ENCODE measurements at regions not wholly inside any gene's neighbourhood (a gene's known extent, or its start where the extent isn't known, plus 50 kb on each side); places are given as distances from the start of the nearest gene placed in this dataset.

DNA sequence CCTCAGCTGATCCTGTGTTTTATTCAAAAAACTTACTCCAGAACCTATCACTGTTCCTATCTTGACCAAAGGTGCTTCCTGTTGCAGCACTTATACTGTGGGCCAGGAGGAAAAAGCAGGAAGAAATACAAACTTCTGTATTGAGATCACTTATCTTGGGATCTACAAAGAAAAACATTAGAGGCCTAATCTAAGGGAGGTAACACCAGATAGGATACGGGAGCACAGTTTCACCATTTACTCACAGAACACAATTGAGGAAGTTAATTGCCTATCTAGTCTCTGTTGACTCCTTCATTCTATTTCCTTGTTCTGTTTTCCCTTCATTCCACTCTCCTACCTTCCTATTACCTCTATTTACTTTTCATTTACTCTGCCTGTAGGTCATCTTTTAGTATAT, 287.2 kb upstream of the LINC00305 start:
- Histone ChIP-seq H3K27ac (ENCODE audit: insufficient read depth, low read length, poor library complexity, severe bottlenecking) (no peak overlapping the region), H3K36me3 (ENCODE audit: control insufficient read depth, insufficient read depth, low read length) (no peaks in the 10 kb centered on the region), H3K4me1 (ENCODE audit: control insufficient read depth, insufficient read depth, low read length, poor library complexity, severe bottlenecking) (no peaks in the 10 kb centered on the region), H3K27me3 (ENCODE audit: control insufficient read depth, insufficient read depth, low read length) (no peaks in the 10 kb centered on the region), H3K4me3 (ENCODE audit: low read depth, low read length) (no peak overlapping the region), H3K9me3 (ENCODE audit: control insufficient read depth in 2 of 2, low read length in 2 of 2) (peaks cover 4 to 10% of the 10 kb centered on the region in 2 experiments)
- DNase-seq: no peak
- Mint-ChIP-seq H3K4me3 (no peak overlapping the region), H3K9me3 (peaks cover 2 to 16% (median 12%) of the 10 kb centered on the region in 7 donors), H3K4me1 (no peaks in the 10 kb centered on the region), H3K27me3 (no peaks in the 10 kb centered on the region), H3K36me3 (no peaks in the 10 kb centered on the region), H3K27ac (no peak overlapping the region)
- ATAC-seq (ENCODE audit: low read depth in 2 of 2): no peak

DNA sequence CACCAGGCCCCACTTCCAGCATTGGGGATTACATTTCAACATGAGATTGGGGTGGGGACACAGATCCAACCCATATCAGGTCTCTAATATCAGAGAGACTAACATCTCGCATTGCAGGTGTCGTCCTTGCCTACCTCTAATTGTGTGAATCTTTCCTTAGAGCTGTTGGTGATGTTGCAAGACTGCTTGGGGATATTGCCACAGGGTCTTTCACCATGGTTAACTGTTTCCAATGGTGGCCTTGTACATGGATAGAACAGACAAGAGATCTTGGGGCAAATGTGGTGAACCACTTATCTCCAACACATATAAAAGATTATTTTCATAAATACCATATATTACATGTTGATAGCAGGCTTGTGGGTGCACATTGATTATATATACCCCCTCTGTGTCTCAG, 270.3 kb upstream of the LINC00305 start:
- Mint-ChIP-seq H3K4me3 (no peak overlapping the region), H3K36me3 (no peaks in the 10 kb centered on the region), H3K27me3 (no peaks in the 10 kb centered on the region), H3K9me3 (peaks cover 0 to 8% (median 4%) of the 10 kb centered on the region in 7 donors), H3K27ac (no peak overlapping the region), H3K4me1 (no peaks in the 10 kb centered on the region)
- ATAC-seq (ENCODE audit: low read depth in 2 of 2): no peak
- Histone ChIP-seq H3K9me3 (ENCODE audit: control insufficient read depth in 2 of 2, low read length in 2 of 2) (peaks cover 0 to 9% of the 10 kb centered on the region in 2 experiments), H3K36me3 (ENCODE audit: control insufficient read depth, insufficient read depth, low read length) (no peaks in the 10 kb centered on the region), H3K4me1 (ENCODE audit: control insufficient read depth, insufficient read depth, low read length, poor library complexity, severe bottlenecking) (no peaks in the 10 kb centered on the region), H3K4me3 (ENCODE audit: low read depth, low read length) (no peak overlapping the region), H3K27me3 (ENCODE audit: control insufficient read depth, insufficient read depth, low read length) (no peaks in the 10 kb centered on the region), H3K27ac (ENCODE audit: insufficient read depth, low read length, poor library complexity, severe bottlenecking) (no peak overlapping the region)
- no peak for DNase-seq

DNA sequence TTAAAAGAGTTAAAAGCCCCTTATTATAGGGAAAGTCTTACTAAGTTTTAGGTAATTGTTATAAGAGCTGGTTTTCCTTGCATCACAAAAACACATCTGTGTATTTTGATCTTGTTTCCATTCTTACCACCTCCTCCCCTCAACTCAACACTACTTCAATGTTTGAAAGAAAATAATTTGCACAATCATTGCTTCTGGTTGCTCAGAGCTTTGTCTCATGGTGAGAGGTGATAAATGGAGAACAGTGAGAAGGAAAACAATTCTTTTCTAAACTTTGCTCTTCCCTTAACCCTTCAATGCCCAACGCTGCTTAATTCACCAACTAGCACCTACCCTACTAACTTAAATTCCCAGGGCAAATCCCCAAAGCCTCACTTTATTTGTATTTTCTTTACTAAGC, 268.1 kb upstream of the LINC00305 start:
- ATAC-seq (ENCODE audit: low read depth in 2 of 2) (no peak), DNase-seq (no peak)
- H3K36me3 ChIP-seq (ENCODE audit: control insufficient read depth, insufficient read depth, low read length): no peaks in the 10 kb centered on the region
- no peaks in the 10 kb centered on the region for H3K4me1 Mint-ChIP-seq
- no peaks in the 10 kb centered on the region for H3K27me3 Mint-ChIP-seq
- H3K4me3 ChIP-seq (ENCODE audit: low read depth, low read length): no peak overlapping the region
- H3K9me3 ChIP-seq (ENCODE audit: control insufficient read depth in 2 of 2, low read length in 2 of 2): no peaks in the 10 kb centered on the region
- peaks cover 0 to 8% (median 5%) of the 10 kb centered on the region in 7 donors for H3K9me3 Mint-ChIP-seq
- no peaks in the 10 kb centered on the region for H3K4me1 ChIP-seq (ENCODE audit: control insufficient read depth, insufficient read depth, low read length, poor library complexity, severe bottlenecking)
- H3K27ac Mint-ChIP-seq: no peak overlapping the region
- H3K27ac ChIP-seq (ENCODE audit: insufficient read depth, low read length, poor library complexity, severe bottlenecking): no peak overlapping the region
- H3K4me3 Mint-ChIP-seq: no peak overlapping the region
- no peaks in the 10 kb centered on the region for H3K27me3 ChIP-seq (ENCODE audit: control insufficient read depth, insufficient read depth, low read length)
- H3K36me3 Mint-ChIP-seq: no peaks in the 10 kb centered on the region

DNA sequence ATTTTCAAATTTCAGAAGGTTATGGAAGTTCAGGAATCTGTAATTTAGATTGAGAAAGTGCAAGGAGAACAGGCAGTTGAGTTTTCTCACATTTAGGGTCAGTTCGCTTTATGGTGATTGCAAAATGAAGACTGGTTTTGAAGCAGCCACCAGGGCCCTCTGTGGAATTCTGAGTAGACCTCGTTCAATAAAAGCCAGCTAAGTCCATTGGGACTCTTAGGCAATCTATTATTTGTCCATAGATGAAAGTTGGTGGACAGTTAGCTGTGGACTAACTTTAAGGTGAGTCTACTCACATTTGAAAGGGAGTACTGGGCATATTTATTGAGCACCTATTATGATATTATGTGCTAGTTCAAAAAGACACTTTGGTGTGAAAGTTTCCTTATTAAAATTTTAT, 266.3 kb upstream of the LINC00305 start:
- Histone ChIP-seq H3K4me1 (ENCODE audit: control insufficient read depth, insufficient read depth, low read length, poor library complexity, severe bottlenecking) (no peaks in the 10 kb centered on the region), H3K36me3 (ENCODE audit: control insufficient read depth, insufficient read depth, low read length) (no peaks in the 10 kb centered on the region), H3K27me3 (ENCODE audit: control insufficient read depth, insufficient read depth, low read length) (no peaks in the 10 kb centered on the region), H3K27ac (ENCODE audit: insufficient read depth, low read length, poor library complexity, severe bottlenecking) (no peak overlapping the region), H3K9me3 (ENCODE audit: control insufficient read depth in 2 of 2, low read length in 2 of 2) (no peaks in the 10 kb centered on the region), H3K4me3 (ENCODE audit: low read depth, low read length) (no peak overlapping the region)
- Mint-ChIP-seq H3K4me1 (no peaks in the 10 kb centered on the region), H3K9me3 (peaks cover 0 to 8% (median 4%) of the 10 kb centered on the region in 7 donors), H3K27ac (no peak overlapping the region), H3K4me3 (no peak overlapping the region), H3K36me3 (no peaks in the 10 kb centered on the region), H3K27me3 (no peaks in the 10 kb centered on the region)
- no peak for DNase-seq
- no peak for ATAC-seq (ENCODE audit: low read depth in 2 of 2)

DNA sequence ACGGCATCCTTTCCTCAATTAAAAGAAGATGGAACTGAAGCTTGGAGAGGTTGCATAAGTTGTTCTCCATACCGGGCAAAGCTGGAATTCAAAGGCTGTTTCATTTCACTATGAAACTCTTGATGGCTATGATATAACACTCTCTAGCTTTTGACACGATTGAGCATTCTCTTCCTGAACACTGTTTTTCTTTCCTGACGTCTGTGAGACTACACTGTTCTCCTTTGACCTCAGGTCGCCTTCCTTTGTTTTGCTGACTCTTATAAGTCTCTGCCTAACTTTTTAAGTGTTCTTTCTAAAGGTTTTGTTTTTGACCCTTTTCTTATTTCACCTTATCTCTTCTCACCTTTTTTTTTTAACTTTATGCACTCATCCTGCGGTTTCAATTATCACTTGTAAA, 261.8 kb upstream of the LINC00305 start:
- no peaks in the 10 kb centered on the region for H3K4me1 Mint-ChIP-seq
- H3K9me3 Mint-ChIP-seq: peaks cover 0 to 8% (median 4%) of the 10 kb centered on the region in 7 donors
- Histone ChIP-seq H3K27ac (ENCODE audit: insufficient read depth, low read length, poor library complexity, severe bottlenecking) (no peak overlapping the region), H3K36me3 (ENCODE audit: control insufficient read depth, insufficient read depth, low read length) (no peaks in the 10 kb centered on the region), H3K4me1 (ENCODE audit: control insufficient read depth, insufficient read depth, low read length, poor library complexity, severe bottlenecking) (no peaks in the 10 kb centered on the region), H3K9me3 (ENCODE audit: control insufficient read depth in 2 of 2, low read length in 2 of 2) (no peaks in the 10 kb centered on the region), H3K27me3 (ENCODE audit: control insufficient read depth, insufficient read depth, low read length) (no peaks in the 10 kb centered on the region), H3K4me3 (ENCODE audit: low read depth, low read length) (no peak overlapping the region)
- no peak for DNase-seq
- no peak overlapping the region for H3K27ac Mint-ChIP-seq
- no peaks in the 10 kb centered on the region for H3K27me3 Mint-ChIP-seq
- ATAC-seq (ENCODE audit: low read depth in 2 of 2): no peak
- H3K4me3 Mint-ChIP-seq: no peak overlapping the region
- H3K36me3 Mint-ChIP-seq: no peaks in the 10 kb centered on the region

DNA sequence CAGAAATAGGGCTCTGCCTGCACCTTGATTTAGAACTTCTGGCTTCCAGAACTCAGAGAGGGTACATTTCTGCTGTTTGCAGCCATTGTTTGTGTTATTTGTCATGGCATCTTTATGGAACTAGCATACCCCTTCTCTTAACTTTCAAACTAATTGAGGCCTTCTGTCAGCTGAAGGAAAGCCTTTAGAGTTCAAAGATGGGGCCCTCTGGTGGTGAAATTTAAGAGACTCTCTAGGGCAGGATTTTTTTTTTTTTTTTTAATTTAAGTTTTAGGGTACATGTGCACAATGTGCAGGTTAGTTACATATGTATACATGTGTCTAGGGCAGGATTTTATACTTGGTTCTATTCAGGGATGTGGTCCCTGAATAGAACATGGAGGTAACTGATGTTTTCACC, 260.6 kb upstream of the LINC00305 start:
- no peak for ATAC-seq (ENCODE audit: low read depth in 2 of 2)
- Histone ChIP-seq H3K36me3 (ENCODE audit: control insufficient read depth, insufficient read depth, low read length) (no peaks in the 10 kb centered on the region), H3K4me1 (ENCODE audit: control insufficient read depth, insufficient read depth, low read length, poor library complexity, severe bottlenecking) (no peaks in the 10 kb centered on the region), H3K4me3 (ENCODE audit: low read depth, low read length) (no peak overlapping the region), H3K27ac (ENCODE audit: insufficient read depth, low read length, poor library complexity, severe bottlenecking) (no peak overlapping the region), H3K27me3 (ENCODE audit: control insufficient read depth, insufficient read depth, low read length) (no peaks in the 10 kb centered on the region), H3K9me3 (ENCODE audit: control insufficient read depth in 2 of 2, low read length in 2 of 2) (no peaks in the 10 kb centered on the region)
- H3K27me3 Mint-ChIP-seq: no peaks in the 10 kb centered on the region
- peaks cover 0 to 8% (median 2%) of the 10 kb centered on the region in 7 donors for H3K9me3 Mint-ChIP-seq
- H3K4me1 Mint-ChIP-seq: no peaks in the 10 kb centered on the region
- no peak overlapping the region for H3K27ac Mint-ChIP-seq
- no peaks in the 10 kb centered on the region for H3K36me3 Mint-ChIP-seq
- DNase-seq: peak in 1 of 3 donors; percentile 1
- no peak overlapping the region for H3K4me3 Mint-ChIP-seq

DNA sequence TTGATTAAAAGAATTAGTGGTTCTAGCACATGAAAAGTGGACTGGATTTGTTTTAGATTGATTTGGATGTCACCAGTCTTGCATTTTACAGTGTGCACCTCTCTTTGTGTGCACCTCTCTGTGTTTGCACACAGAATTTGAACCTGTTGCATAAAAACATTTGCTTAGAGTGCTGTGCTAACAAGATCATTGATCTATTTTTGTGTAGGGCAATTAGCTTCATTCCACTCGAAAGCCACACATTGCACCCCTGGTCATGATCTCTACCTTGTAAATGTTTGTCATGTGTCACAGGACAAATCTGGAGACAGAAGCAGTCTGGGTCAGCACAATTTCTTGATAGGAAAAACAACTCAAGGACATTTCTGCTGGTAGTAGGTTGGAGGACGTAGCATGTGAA, 258.7 kb upstream of the LINC00305 start:
- no peak overlapping the region for H3K4me3 Mint-ChIP-seq
- no peaks in the 10 kb centered on the region for H3K36me3 Mint-ChIP-seq
- no peak overlapping the region for H3K27ac ChIP-seq (ENCODE audit: insufficient read depth, low read length, poor library complexity, severe bottlenecking)
- ATAC-seq (ENCODE audit: low read depth in 2 of 2) (no peak), DNase-seq (no peak)
- no peaks in the 10 kb centered on the region for H3K4me1 ChIP-seq (ENCODE audit: control insufficient read depth, insufficient read depth, low read length, poor library complexity, severe bottlenecking)
- H3K36me3 ChIP-seq (ENCODE audit: control insufficient read depth, insufficient read depth, low read length): no peaks in the 10 kb centered on the region
- no peak overlapping the region for H3K27ac Mint-ChIP-seq
- no peaks in the 10 kb centered on the region for H3K4me1 Mint-ChIP-seq
- no peak overlapping the region for H3K4me3 ChIP-seq (ENCODE audit: low read depth, low read length)
- no peaks in the 10 kb centered on the region for H3K27me3 ChIP-seq (ENCODE audit: control insufficient read depth, insufficient read depth, low read length)
- H3K9me3 ChIP-seq (ENCODE audit: control insufficient read depth in 2 of 2, low read length in 2 of 2): no peaks in the 10 kb centered on the region
- H3K27me3 Mint-ChIP-seq: no peaks in the 10 kb centered on the region
- H3K9me3 Mint-ChIP-seq: peaks cover 0 to 4% (median 0%) of the 10 kb centered on the region in 7 donors

DNA sequence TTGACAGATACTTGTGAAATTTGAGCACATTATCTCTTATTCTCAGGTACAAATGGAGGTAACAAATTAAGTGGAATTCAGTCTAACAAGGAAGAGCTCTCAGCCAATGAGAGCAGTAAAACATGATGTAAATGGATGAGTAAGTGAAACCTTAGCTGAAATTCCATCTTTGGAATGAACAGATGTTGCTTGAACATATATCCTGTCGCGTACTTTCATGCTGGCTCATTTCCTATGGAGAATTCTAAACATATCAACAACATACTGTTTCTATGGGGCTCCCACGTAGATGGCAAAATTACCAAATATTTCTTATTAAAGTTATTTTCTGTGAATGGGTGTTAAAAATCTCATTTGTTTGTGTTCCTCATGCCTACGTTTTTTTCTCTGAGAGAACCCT, 256.3 kb upstream of the LINC00305 start:
- no peak overlapping the region for H3K4me3 ChIP-seq (ENCODE audit: low read depth, low read length)
- Mint-ChIP-seq H3K27me3 (no peaks in the 10 kb centered on the region), H3K27ac (no peak overlapping the region), H3K9me3 (peaks cover 0 to 3% (median 0%) of the 10 kb centered on the region in 7 donors), H3K4me1 (no peaks in the 10 kb centered on the region), H3K36me3 (no peaks in the 10 kb centered on the region), H3K4me3 (no peak overlapping the region)
- H3K9me3 ChIP-seq (ENCODE audit: control insufficient read depth in 2 of 2, low read length in 2 of 2): no peaks in the 10 kb centered on the region
- H3K27me3 ChIP-seq (ENCODE audit: control insufficient read depth, insufficient read depth, low read length): no peaks in the 10 kb centered on the region
- no peaks in the 10 kb centered on the region for H3K36me3 ChIP-seq (ENCODE audit: control insufficient read depth, insufficient read depth, low read length)
- H3K27ac ChIP-seq (ENCODE audit: insufficient read depth, low read length, poor library complexity, severe bottlenecking): no peak overlapping the region
- DNase-seq (no peak), ATAC-seq (ENCODE audit: low read depth in 2 of 2) (no peak)
- H3K4me1 ChIP-seq (ENCODE audit: control insufficient read depth, insufficient read depth, low read length, poor library complexity, severe bottlenecking): no peaks in the 10 kb centered on the region

Data from CD4-positive, CD25-positive, alpha-beta regulatory T cell (primary cell).